HCT116 (cell line): ENCODE measurements at regions not wholly inside any gene's neighbourhood (a gene's known extent, or its start where the extent isn't known, plus 50 kb on each side); places are given as distances from the start of the nearest gene placed in this dataset.

Experiments
- ATAC-seq: fragments of 200-7000 bp; cut with Tn5 transposase; 2 replicates; pipeline ENCODE4 v1.9.1; 2020; ENCODE audit warnings: mild to moderate bottlenecking, moderate library complexity
- BruUV-seq: library from RNA; stranded (reverse); fragments of 400-500 nt; replicated peaks from 2 replicates; lab custom pipeline; 2021; lab: Mats Ljungman, UMichigan
- CTCF ChIA-PET: fragments of 300-600 bp; sonication (Branson Sonifier 250); formaldehyde crosslinking; loops from one replicate; lab custom pipeline; 2021; ENCODE audit warnings: antibody characterized with exemption; lab: Charles Lee
- POLR2A ChIA-PET: fragments of 300-600, 350-600 bp; sonication (Branson Sonifier 250); formaldehyde crosslinking; loops from one replicate; lab custom pipeline; 2021; ENCODE audit warnings: antibody characterized with exemption; lab: Charles Lee
- RAD21 ChIA-PET, 2 experiments: fragments of 300-600 bp; sonication (Branson Sonifier 250); formaldehyde crosslinking; loops; one replicate each; lab custom pipeline; 2023; ENCODE audit warnings: low total read pairs in 2 of 2; ENCODE audit not compliant: uncharacterized antibody in 2 of 2, unreplicated experiment in 2 of 2, low non-redundant PET in 1 of 2; lab: Charles Lee
- DNase-seq: peaks from one replicate; pipeline ENCODE4 v3.0.0-alpha.2; 2010; ENCODE audit warnings: low read depth, low spot score
- H2AFZ ChIP-seq: fragments of 200-600 bp; shearing (Covaris generic), sonication (generic); 2 replicates; pipeline ENCODE4 v1.6.1; 2017; ENCODE audit warnings: low read depth, mixed run types, mixed read lengths, antibody characterized with exemption, low read length; ENCODE audit not compliant: poor library complexity, severe bottlenecking
- H3K27ac ChIP-seq: 2 replicates; pipeline ENCODE4 v1.5.1; 2012; ENCODE audit warnings: low read depth, low read length
- H3K27me3 ChIP-seq: fragments of 200-600 bp; sonication (generic); 2 replicates; pipeline ENCODE4 v1.6.1; 2016; ENCODE audit warnings: mixed run types, low read length, mixed read lengths; ENCODE audit not compliant: insufficient read depth
- H3K36me3 ChIP-seq, 2 experiments: fragments of 200-500 bp in 1 of 2; fragments of 200-600 bp in 1 of 2; sonication (Bioruptor generic) in 1 of 2; sonication (generic) in 1 of 2; 2 replicates each; pipeline versions ENCODE4 v1.5.1 to v1.6.1; 2014 to 2016; ENCODE audit warnings: low read length in 2 of 2, inconsistent platforms in 1 of 2, mixed read lengths in 1 of 2, mixed run types in 1 of 2; ENCODE audit not compliant: insufficient read depth in 2 of 2, control insufficient read depth in 1 of 2
- H3K4me1 ChIP-seq, 2 experiments: fragments of 200-600 bp in 1 of 2; sonication (generic) in 1 of 2; 2 replicates each; pipeline versions ENCODE4 v1.5.1 to v1.6.1; 2012 to 2017; ENCODE audit warnings: low read length in 2 of 2, inconsistent platforms in 1 of 2, mild to moderate bottlenecking in 1 of 2, mixed read lengths in 1 of 2, mixed run types in 1 of 2, moderate library complexity in 1 of 2; ENCODE audit not compliant: insufficient read depth in 2 of 2, control insufficient read depth in 1 of 2
- H3K4me2 ChIP-seq: fragments of 200-600 bp; sonication (generic); 2 replicates; pipeline ENCODE4 v1.6.1; 2017; ENCODE audit warnings: mixed run types, low read length, mixed read lengths
- H3K4me3 ChIP-seq, 2 experiments: fragments of 200-600 bp in 1 of 2; sonication (generic) in 1 of 2; replicated peaks in 1 of 2; 2 replicates each; pipeline ENCODE4 v1.5.1; 2011 to 2016; ENCODE audit warnings: low read length in 2 of 2, control low read depth in 1 of 2, low read depth in 1 of 2, mild to moderate bottlenecking in 1 of 2, mixed read lengths in 1 of 2, mixed run types in 1 of 2
- H3K79me2 ChIP-seq: fragments of 200-600 bp; sonication (generic); 2 replicates; pipeline ENCODE4 v1.6.1; 2017; ENCODE audit warnings: mild to moderate bottlenecking, mixed run types, low read length, moderate library complexity, mixed read lengths; ENCODE audit not compliant: insufficient read depth
- H3K9ac ChIP-seq: fragments of 200-600 bp; sonication (generic); 2 replicates; pipeline ENCODE4 v1.6.1; 2016; ENCODE audit warnings: low read length, mixed read lengths
- H3K9me2 ChIP-seq: fragments of 200-600 bp; sonication (generic), shearing (Covaris generic); 2 replicates; pipeline ENCODE4 v1.6.1; 2017; ENCODE audit warnings: mixed run types, mild to moderate bottlenecking, moderate library complexity; ENCODE audit not compliant: insufficient read depth
- H3K9me3 ChIP-seq, 2 experiments: fragments of 200-500 bp in 1 of 2; fragments of 200-600 bp in 1 of 2; sonication (Bioruptor generic) in 1 of 2; sonication (generic) in 1 of 2; 2 replicates each; pipeline ENCODE4 v1.6.1; 2014 to 2017; ENCODE audit warnings: low read length in 2 of 2, mixed read lengths in 2 of 2, inconsistent platforms in 1 of 2, low read depth in 1 of 2, mild to moderate bottlenecking in 1 of 2, mixed run types in 1 of 2, moderate library complexity in 1 of 2; ENCODE audit not compliant: control insufficient read depth in 1 of 2, insufficient read depth in 1 of 2
- H4K20me1 ChIP-seq: fragments of 200-600 bp; sonication (generic), shearing (Covaris generic); 2 replicates; pipeline ENCODE4 v1.6.1; 2017; ENCODE audit warnings: mixed run types, mild to moderate bottlenecking, moderate library complexity; ENCODE audit not compliant: insufficient read depth
- EGR1 ChIP-seq: IDR thresholded peaks from 2 replicates; pipeline ENCODE4 v1.6.1; 2012; ENCODE audit warnings: low read depth
- EZH2 ChIP-seq: fragments of 200-600 bp; sonication (generic); IDR thresholded peaks from 2 replicates; pipeline ENCODE4 v1.6.1; 2017; ENCODE audit warnings: antibody characterized with exemption, mixed run types
- EZH2phosphoT487 ChIP-seq: fragments of 200-600 bp; IDR thresholded peaks from 2 replicates; pipeline ENCODE4 v1.6.1; 2018; ENCODE audit warnings: antibody characterized with exemption, borderline replicate concordance
- FOSL1 ChIP-seq: IDR thresholded peaks from 2 replicates; pipeline ENCODE4 v1.6.1; 2012; ENCODE audit warnings: low read depth
- POLR2A ChIP-seq: IDR thresholded peaks from 2 replicates; pipeline ENCODE4 v1.7.0; 2011; ENCODE audit warnings: borderline replicate concordance; ENCODE audit not compliant: insufficient read depth, insufficient read length; ENCODE audit errors: extremely low read depth
- POLR2AphosphoS5 ChIP-seq: IDR thresholded peaks from 2 replicates; pipeline ENCODE4 v1.6.1; 2011; ENCODE audit warnings: mild to moderate bottlenecking, low read depth, low read length, moderate library complexity
- RAD21 ChIP-seq: IDR thresholded peaks from 2 replicates; pipeline ENCODE4 v1.6.1; 2012; ENCODE audit warnings: low read depth, mild to moderate bottlenecking
- REST ChIP-seq: IDR thresholded peaks from 2 replicates; pipeline ENCODE4 v1.6.1; 2012; ENCODE audit warnings: low read depth
- SIN3A ChIP-seq: IDR thresholded peaks from 2 replicates; pipeline ENCODE4 v1.6.1; 2012; ENCODE audit warnings: low read depth
- SP1 ChIP-seq: IDR thresholded peaks from 2 replicates; pipeline ENCODE4 v1.6.1; 2012; ENCODE audit warnings: low read depth
- SRF ChIP-seq: IDR thresholded peaks from 2 replicates; pipeline ENCODE4 v1.6.1; 2012; ENCODE audit warnings: low read depth
- TCF7L2 ChIP-seq: IDR thresholded peaks from 2 replicates; pipeline ENCODE4 v1.7.0; 2011; ENCODE audit warnings: borderline replicate concordance, inconsistent platforms; ENCODE audit not compliant: insufficient read depth, insufficient read length; ENCODE audit errors: extremely low read depth
- ZFX ChIP-seq: fragments of 450-650 bp; IDR thresholded peaks from 2 replicates; pipeline ENCODE4 v1.6.1; 2017
- ZNF274 ChIP-seq: fragments of 200-500 bp; sonication (Bioruptor generic); IDR thresholded peaks from 2 replicates; pipeline ENCODE4 v1.6.1; 2014; ENCODE audit warnings: mild to moderate bottlenecking, low read depth, low read length, inconsistent platforms
- intact Hi-C: fragments of 100-400 bp; cut with micrococcal nuclease; formaldehyde crosslinking; loops from 2 replicates; pipeline ENCODE4 v1.10.0; 2022
- TF ChIP-seq, protein P1 (sequence below): IDR thresholded peaks from 2 replicates; pipeline ENCODE4 v1.6.1; 2012
- TF ChIP-seq, protein P2 (sequence below): IDR thresholded peaks from 2 replicates; pipeline ENCODE4 v1.6.1; 2012

DNA sequence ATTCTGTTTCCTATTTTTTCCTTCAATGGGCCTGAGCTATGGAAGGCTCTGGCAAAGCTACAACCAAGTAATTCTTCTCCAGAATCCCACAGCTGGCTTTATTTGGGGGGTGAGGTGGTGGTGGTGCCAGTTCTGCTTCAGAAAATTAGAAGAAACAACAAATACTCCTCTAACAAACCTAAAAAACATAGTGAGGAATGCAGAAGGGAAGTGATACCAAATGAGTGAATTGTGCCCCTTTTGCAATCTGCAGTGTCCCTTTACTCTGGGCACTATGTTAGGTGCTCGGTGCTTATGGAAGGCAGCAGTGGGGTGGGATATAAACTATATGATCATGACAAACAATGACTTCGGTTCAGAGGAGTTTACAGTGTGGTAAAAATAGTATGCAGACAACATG, 90.4 kb upstream of the ROPN1 start:
- no peak overlapping the region for H3K27ac ChIP-seq
- H3K4me2 ChIP-seq: no peak overlapping the region
- DNase-seq (no peak), ATAC-seq (no peak)
- H3K79me2 ChIP-seq: no peaks in the 10 kb centered on the region
- POLR2A ChIA-PET: no interaction called here
- TF ChIP-seq POLR2AphosphoS5 (no peak), SIN3A (no peak), ZFX (no peak), REST (no peak), TCF7L2 (no peak), ZNF274 (no peak), SRF (no peak), RAD21 (no peak), POLR2A (no peak), EGR1 (no peak), SP1 (no peak), EZH2phosphoT487 (no peak), FOSL1 (no peak), EZH2 (no peak)
- TF ChIP-seq, protein P1, sequence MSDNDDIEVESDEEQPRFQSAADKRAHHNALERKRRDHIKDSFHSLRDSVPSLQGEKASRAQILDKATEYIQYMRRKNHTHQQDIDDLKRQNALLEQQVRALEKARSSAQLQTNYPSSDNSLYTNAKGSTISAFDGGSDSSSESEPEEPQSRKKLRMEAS: no peak
- TF ChIP-seq, protein P2, sequence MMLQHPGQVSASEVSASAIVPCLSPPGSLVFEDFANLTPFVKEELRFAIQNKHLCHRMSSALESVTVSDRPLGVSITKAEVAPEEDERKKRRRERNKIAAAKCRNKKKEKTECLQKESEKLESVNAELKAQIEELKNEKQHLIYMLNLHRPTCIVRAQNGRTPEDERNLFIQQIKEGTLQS: no peak
- intact Hi-C loops: no loop called here
- RAD21 ChIA-PET: no interaction called here
- H3K27me3 ChIP-seq: peaks cover 70% of the 10 kb centered on the region
- no peaks in the 10 kb centered on the region for H3K9me3 ChIP-seq
- no peaks in the 10 kb centered on the region for H3K9me2 ChIP-seq
- H3K9ac ChIP-seq: no peak overlapping the region
- no peaks in the 10 kb centered on the region for H4K20me1 ChIP-seq
- CTCF ChIA-PET: interaction anchor here (1.7 kb wide), 1 partner anchor 50 kb away, joined by 5 read pairs; the partner anchor contains the start of gene KALRN
- H2AFZ ChIP-seq: no peak overlapping the region
- no peaks in the 10 kb centered on the region for H3K4me1 ChIP-seq
- no peak overlapping the region for H3K4me3 ChIP-seq
- BruUV-seq: no TSS peak
- no peaks in the 10 kb centered on the region for H3K36me3 ChIP-seq
